ENCODE measurements at regions not wholly inside any gene's neighbourhood (a gene's known extent, or its start where the extent isn't known, plus 50 kb on each side); places are given as distances from the start of the nearest gene placed in this dataset.
"Not testable (repeated sequence)": the region's sequence is repeated elsewhere in the genome, so short reads cannot be mapped to it uniquely, and the experiment has no call there.

DNA sequence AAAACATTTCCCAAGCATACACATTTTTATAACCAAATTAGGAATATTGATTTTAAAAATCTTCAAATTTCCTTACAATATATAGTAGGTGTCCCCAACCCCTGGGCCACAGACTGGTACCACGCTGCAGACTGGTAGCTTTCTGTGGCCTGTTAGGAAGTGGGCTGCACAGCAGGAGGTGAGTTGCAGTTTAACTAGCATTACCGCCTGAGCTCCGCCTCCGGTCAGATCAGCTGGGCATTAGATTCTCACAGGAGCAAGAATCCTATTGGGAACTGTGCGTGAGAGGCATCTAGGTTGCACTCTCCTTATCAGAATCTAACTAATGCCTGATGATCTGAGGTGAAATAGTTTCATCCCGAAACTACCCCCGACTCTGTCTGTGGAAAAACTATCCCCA, 62.1 kb downstream of the ZWINT start:
- no peak for DNase-seq (ENCODE audit: low spot score)

DNA sequence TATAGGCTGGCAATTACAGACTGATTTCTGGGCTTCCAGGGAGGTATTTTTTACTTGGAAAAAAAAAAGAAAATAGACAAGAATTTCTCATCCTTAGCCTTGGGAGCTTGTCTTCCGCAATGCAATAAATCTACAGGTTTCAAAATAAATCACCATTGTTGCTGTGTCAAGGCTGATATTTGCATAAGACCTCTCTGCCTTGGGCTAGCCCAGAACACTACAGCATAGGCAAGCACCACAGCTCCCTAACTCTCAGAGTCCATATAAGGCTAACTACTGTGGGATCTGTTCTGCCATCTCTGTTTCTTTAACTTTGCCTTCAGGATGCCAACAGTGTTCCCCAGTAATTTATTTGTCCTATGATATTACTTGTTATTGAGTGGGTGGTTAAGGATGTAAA, 64.4 kb downstream of the ZWINT start:
- no peak for DNase-seq (ENCODE audit: low spot score)

- no peak for DNase-seq (ENCODE audit: low spot score)
Measured at GRCh38 chr10:56288403-56288802, 72.7 kb downstream of the ZWINT start.

- no peak for DNase-seq (ENCODE audit: low spot score)
Measured at GRCh38 chr10:56286096-56286495, 75.0 kb downstream of the ZWINT start.

DNA sequence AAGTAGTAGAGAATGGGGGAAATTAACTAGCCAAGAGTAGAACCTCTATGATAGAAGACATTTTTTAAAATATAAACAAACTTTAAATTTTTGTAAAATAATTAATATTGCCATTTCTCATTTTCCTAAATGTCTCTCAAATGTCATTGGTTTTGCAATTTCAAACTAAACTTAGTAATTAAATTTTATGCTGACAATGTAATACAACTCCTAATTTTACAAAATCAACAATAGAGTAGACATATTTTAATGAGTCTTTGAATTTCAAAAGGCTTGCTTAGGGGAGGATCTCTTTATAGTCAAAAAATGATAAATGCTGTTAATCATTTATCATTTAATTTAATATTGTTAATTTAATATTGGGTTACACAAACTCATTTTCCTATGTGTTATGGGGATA, 81.8 kb downstream of the ZWINT start:
- DNase-seq (ENCODE audit: low spot score): no peak

- DNase-seq (ENCODE audit: low spot score): no peak
Measured at GRCh38 chr10:56269181-56269580, 91.9 kb downstream of the ZWINT start.

DNA sequence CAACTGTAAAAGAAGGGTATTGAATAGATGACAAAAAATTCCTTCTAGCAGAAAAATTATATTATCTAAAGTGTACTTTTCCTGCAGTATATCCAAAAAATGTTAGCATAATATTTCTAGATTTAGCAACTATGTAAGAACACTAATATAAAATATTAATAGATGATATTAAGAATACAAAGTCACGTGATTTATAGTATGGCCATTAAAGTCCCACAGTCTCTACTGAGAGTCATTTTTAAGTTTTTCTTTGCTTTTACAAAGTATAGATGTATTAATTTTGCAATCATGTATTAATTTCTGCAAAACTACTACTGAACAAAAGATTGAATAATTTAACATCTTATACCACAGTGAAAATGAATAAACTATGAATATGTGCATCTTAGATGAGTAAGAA, 94.9 kb downstream of the ZWINT start:
- no peak for DNase-seq (ENCODE audit: low spot score)

- no peak for DNase-seq (ENCODE audit: low spot score)
Measured at GRCh38 chr10:56258991-56259390, 102.1 kb downstream of the ZWINT start.

DNA sequence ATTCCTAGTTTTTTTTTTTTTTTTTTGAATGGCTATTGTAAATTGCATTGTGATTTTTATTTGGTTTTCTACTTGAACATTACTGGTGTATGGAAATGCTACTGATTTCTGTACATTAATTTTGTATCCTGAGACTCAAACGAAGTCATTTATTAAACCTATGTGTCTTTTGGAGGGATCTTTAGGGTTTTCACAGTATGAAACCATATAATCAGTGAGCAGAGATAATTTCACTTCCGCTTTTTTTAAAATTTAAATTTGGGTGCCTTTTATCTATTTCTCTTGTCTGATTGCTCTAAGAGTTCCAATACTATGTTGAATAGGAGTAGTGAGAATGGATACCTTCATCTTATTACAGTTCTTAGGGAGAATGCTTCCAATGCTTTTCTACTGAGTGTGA, 102.7 kb downstream of the ZWINT start:
- DNase-seq (ENCODE audit: low spot score): no peak

DNA sequence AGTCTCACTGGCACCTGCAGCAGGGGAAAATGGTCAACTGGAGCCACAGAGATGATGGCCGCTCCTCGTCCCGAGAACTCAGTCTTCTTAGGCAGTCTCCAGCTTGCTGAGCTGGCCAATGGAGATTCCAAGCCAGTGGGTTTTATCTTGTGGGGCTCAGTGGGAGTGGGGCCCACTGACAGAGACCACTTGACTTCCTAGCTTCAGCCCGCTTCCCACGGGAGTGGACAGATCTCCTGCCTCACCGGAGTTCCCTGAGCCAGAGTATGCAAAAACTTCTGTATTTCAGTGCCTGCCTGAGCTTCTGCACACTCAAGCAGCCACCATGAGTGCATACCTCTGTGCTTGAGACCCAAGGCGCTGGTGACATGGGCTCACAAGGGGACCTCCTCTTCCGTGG, 105.8 kb downstream of the ZWINT start:
- DNase-seq (ENCODE audit: low spot score): no peak

DNA sequence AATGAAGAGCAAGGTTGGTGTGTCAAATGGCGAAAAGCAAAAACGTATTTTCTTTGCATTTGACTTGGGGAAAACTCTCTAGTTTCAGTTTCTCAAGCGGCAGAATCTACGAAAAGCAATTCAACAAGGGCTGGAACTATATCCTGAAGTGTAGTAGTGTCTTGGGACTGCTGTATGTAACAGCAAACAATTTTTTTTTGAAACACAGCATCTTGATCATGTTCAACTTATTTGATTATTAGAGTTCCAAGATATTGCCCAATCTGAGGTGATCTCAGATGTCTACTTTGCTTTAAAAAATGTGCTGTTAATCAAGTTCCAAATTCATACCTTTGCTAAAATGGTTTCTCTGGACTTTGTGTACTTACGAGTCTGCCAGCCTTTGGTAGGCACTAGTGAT, 120.6 kb downstream of the ZWINT start:
- no peak for DNase-seq (ENCODE audit: low spot score)

GRCh38 chr10:56231436-56231835, 129.6 kb downstream of the ZWINT start:
- no peak for DNase-seq (ENCODE audit: low spot score)

DNA sequence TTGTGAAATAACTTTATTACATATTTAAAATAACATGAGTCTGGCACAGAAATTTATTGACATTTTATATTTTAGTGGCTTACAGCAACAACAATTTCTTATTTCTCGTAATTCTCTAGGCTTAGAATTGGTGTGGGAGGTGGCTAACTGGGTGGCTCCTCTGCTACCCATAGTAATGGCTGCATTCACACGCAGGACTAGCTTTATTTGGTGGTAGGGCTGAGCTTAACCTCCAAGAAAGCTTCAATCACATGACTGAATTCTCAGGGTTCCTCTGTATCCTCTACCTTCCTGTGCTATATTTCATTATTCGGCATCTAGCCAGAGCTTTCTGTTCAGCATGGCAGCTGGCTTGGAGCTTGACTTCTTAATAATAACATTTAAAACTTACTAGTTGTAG, 138.8 kb downstream of the ZWINT start:
- no peak for DNase-seq (ENCODE audit: low spot score)

DNA sequence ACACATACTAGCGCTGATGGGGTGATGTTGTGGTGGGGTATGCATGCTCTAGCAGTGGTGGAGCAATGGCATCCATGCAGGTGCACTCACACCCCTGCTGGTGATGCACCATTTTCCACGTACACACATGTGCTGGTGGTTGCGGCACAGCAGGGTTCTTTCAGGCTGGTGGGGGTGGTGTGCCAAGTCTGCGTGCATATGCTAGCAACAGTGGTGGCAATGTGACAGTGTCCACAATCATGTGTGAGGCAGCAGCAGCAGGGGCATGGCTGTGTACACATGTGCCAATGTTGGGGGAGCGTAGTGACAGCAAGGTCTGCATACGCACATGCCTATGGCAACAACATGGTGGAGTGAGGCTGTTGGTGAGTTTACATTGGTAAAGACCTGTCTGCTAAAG, 148.1 kb downstream of the ZWINT start:
- no peak for DNase-seq (ENCODE audit: low spot score)

DNA sequence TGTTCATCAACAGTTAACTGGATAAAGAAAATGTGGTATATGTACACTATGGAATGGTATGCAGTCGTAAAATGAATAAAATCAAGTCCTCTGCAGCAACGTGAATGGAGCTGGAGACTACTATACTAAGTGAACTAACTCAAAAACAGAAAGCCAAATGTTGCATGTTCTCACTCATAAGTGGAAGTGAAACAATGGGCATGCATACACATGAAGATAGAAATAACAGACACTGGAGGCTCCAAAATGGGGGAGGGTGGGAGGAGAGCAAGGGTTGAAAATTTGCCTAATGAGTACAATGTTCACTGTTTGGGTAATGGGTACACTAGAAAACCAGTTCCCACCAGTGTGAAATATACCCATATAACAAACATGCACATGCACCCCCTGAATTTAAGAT, 179.5 kb downstream of the ZWINT start:
- no peak for DNase-seq (ENCODE audit: low spot score)

- no peak for DNase-seq (ENCODE audit: low spot score)
Measured at GRCh38 chr10:56178210-56178609, 182.8 kb downstream of the ZWINT start.

DNA sequence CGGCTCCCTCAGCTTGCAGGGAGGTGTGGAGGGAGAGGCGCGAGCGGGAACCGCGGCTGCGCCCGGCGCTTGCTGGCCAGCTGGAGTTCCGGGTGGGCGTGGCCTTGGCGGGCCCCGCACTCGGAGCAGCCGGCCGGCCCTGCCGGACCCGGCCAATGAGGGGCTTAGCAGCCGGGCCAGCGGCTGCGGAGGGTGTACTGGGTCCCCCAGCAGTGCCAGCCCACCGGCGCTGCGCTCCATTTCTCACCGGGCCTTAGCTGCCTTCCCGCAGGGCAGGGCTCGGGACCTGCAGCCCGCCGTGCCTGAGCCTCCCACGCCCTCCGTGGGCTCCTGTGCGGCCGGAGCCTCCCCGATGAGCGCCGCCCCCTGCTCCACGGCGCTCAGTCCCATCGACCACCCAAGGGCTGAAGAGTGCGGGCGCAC, 206.0 kb downstream of the ZWINT start:
- not testable (repeated sequence) for DNase-seq (ENCODE audit: low spot score)

DNA sequence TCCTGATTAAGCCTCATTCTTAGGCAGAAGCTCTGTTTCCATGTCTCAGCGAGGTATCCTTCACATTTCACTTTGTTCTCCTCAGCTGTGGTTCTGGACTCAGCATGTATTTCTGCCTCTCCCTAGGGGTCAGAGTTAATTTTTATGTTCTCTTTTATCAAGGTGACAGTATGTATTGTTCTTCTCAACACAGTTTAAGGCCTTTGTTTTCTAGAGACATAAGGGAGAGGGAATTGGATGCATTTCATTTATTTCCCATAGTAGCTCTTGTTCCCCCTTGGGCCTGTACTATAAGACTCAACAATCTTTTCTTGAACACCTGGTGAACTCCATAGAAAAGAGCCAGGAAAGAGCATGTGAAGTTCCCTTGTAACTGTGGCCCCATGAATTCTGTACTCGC, 214.3 kb downstream of the ZWINT start:
- DNase-seq (ENCODE audit: low spot score): no peak

GRCh38 chr10:56142092-56142728, 218.8 kb downstream of the ZWINT start:
- no peak for DNase-seq (ENCODE audit: low spot score)

DNA sequence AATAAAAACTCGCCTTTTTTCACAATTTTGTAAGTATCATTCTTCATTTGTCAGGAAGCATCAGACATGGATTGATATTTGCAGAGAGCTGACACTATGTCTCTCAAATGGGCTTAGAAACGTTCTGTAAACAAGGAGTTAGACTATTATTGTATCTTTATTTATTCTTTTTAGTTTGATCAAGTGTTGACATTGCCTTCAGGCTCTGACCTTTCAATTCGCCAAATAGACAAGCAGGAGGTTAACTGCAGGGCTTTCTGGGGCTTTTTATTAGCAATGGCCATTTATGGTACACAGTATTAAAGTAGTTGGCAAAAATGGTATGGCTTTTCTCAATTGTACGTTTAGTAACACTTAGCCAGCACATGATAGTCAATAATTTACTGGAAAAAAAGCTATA, 221.7 kb downstream of the ZWINT start:
- no peak for DNase-seq (ENCODE audit: low spot score)

DNA sequence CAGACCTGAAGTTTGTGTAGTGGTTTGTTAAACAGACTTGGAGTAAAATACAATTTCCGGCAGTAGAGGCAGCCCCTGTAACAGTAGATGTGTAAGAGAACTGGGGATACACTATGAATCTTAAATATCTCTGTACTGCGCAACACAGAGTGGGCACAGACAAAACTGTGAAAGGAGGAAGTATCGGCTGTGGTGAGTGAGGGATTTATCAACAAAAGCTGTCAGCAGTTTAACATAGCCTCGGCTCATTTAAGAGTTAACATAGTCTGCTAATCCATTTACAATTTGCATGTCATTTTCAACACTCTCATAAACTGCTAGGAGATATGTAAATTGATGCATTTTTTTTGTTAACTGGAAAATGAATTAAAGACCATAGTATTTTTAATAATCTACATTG, 225.2 kb downstream of the ZWINT start:
- DNase-seq (ENCODE audit: low spot score): no peak

- DNase-seq (ENCODE audit: low spot score): no peak
Measured at GRCh38 chr10:56123247-56123646, 237.8 kb downstream of the ZWINT start.

- no peak for DNase-seq (ENCODE audit: low spot score)
Measured at GRCh38 chr10:56116684-56117083, 244.4 kb downstream of the ZWINT start.

- no peak for DNase-seq (ENCODE audit: low spot score)
Measured at GRCh38 chr10:56109454-56109853, 251.6 kb downstream of the ZWINT start.

DNA sequence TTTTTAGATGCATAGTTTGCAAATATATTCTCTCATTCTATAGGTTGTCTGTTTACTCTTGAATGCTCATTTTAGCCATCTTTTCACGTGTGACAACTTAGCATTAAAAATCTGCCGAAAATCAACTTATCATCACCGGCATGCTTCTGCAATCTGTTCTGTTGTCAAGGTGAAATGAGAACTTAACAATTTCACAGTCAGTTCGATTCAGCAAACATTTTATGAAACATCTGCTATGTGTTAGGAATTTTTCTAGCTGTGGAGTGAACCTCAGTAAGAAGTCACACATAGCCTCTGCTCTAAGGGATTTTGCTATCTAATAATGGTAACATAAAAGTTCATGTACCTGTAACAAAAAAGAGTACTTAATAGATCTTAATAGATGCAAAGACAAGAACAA, 256.1 kb downstream of the ZWINT start:
- no peak for DNase-seq (ENCODE audit: low spot score)
